ENCODE measurements at regions not wholly inside any gene's neighbourhood (a gene's known extent, or its start where the extent isn't known, plus 50 kb on each side); places are given as distances from the start of the nearest gene placed in this dataset.

GRCh38 chr9:14399756-14400657 is 86.1 kb upstream of the NFIB start:
- Histone ChIP-seq H3K36me3 (no peaks in the 10 kb centered on the region), H3K4me1 (peaks cover 9 to 33% of the 10 kb centered on the region in 2 donors), H3K4me3 (peak overlapping the region in 3 of 4 donors; percentile 4 to 39 (median 10)), H3K27me3 (no peaks in the 10 kb centered on the region), H3K27ac (peak overlapping the region; percentile 2 to 62 (median 10)), H3K9me3 (no peaks in the 10 kb centered on the region)
- ATAC-seq (peak; percentile 40 to 63), DNase-seq (no peak)
- intact Hi-C loops (cut with DNase I; ENCODE audit: low total_unique reads): loop anchor here (1.0 to 5.0 kb wide), 5 partner anchors 48 to 1048 kb away; no protein-coding TSS in a partner anchor
- in situ Hi-C loops (cut with MboI; ENCODE audit: low sequenced_read_pairs in 4 of 4): loop anchor here in 1 of 4 donors (10.0 to 25.0 kb wide), 3 partner anchors 65 to 975 kb away; no protein-coding TSS in a partner anchor
- TF ChIP-seq CTCF (IDR thresholded peaks at IDR 0.05 in 4 of 5, conservative IDR thresholded peaks at IDR 0.05 in 1 of 5) (no peak), POLR2A (IDR thresholded peaks at IDR 0.05) (no peak)

- Histone ChIP-seq H3K9me3 (no peaks in the 10 kb centered on the region), H3K27ac (no peak overlapping the region), H3K4me1 (peaks cover 9 to 33% of the 10 kb centered on the region in 2 donors), H3K36me3 (no peaks in the 10 kb centered on the region), H3K4me3 (no peak overlapping the region), H3K27me3 (no peaks in the 10 kb centered on the region)
- DNase-seq (no peak), ATAC-seq (no peak)
- intact Hi-C loops (cut with DNase I; ENCODE audit: low total_unique reads) (loop anchor here (5.0 kb wide), 1 partner anchor 46 kb away; no protein-coding TSS in a partner anchor), in situ Hi-C loops (cut with MboI; ENCODE audit: low sequenced_read_pairs in 4 of 4) (loop anchor here in 1 of 4 donors (10.0 kb wide), 1 partner anchor 64 kb away; no protein-coding TSS in a partner anchor)
- no peak for TF ChIP-seq POLR2A (IDR thresholded peaks at IDR 0.05)
- TF ChIP-seq CTCF (IDR thresholded peaks at IDR 0.05 in 4 of 5, conservative IDR thresholded peaks at IDR 0.05 in 1 of 5): no peak
Observed at GRCh38 chr9:14398473-14398872, 84.5 kb upstream of the NFIB start.

- H3K27ac ChIP-seq: peak overlapping the region; percentile 71 to 78 (median 76)
- H3K4me1 ChIP-seq: peaks cover 4 to 33% of the 10 kb centered on the region in 2 donors
- H3K36me3 ChIP-seq: no peaks in the 10 kb centered on the region
- in situ Hi-C loops (cut with MboI; ENCODE audit: low sequenced_read_pairs in 4 of 4): loop anchor here in 1 of 4 donors (10.0 kb wide), 1 partner anchor 61 kb away; no protein-coding TSS in a partner anchor
- DNase-seq (peak; percentile 30 to 47), ATAC-seq (peak in 1 of 2 donors; percentile 31)
- intact Hi-C loops (cut with DNase I; ENCODE audit: low total_unique reads): loop anchor here (5.0 kb wide), 1 partner anchor 44 kb away; no protein-coding TSS in a partner anchor
- H3K9me3 ChIP-seq: no peaks in the 10 kb centered on the region
- no peaks in the 10 kb centered on the region for H3K27me3 ChIP-seq
- TF ChIP-seq CTCF (IDR thresholded peaks at IDR 0.05 in 4 of 5, conservative IDR thresholded peaks at IDR 0.05 in 1 of 5): no peak
- no peak for TF ChIP-seq POLR2A (IDR thresholded peaks at IDR 0.05)
- H3K4me3 ChIP-seq: peak overlapping the region; percentile 23 to 56 (median 38)
Observed at GRCh38 chr9:14396171-14396570, 82.2 kb upstream of the NFIB start.

GRCh38 chr9:14395317-14396082 is 81.6 kb upstream of the NFIB start:
- H3K36me3 ChIP-seq: no peaks in the 10 kb centered on the region
- DNase-seq (peak; percentile 32 to 51), ATAC-seq (peak; percentile 52 to 71)
- peaks cover 6 to 29% of the 10 kb centered on the region in 2 donors for H3K4me1 ChIP-seq
- H3K27me3 ChIP-seq: no peaks in the 10 kb centered on the region
- TF ChIP-seq CTCF (IDR thresholded peaks at IDR 0.05 in 4 of 5, conservative IDR thresholded peaks at IDR 0.05 in 1 of 5) (no peak), POLR2A (IDR thresholded peaks at IDR 0.05) (no peak)
- no peaks in the 10 kb centered on the region for H3K9me3 ChIP-seq
- in situ Hi-C loops (cut with MboI; ENCODE audit: low sequenced_read_pairs in 4 of 4): loop anchor here in 1 of 4 donors (10.0 kb wide), 1 partner anchor 61 kb away; no protein-coding TSS in a partner anchor
- H3K27ac ChIP-seq: peak overlapping the region; percentile 71 to 78 (median 76)
- intact Hi-C loops (cut with DNase I; ENCODE audit: low total_unique reads): loop anchor here (5.0 kb wide), 1 partner anchor 43 kb away; no protein-coding TSS in a partner anchor
- H3K4me3 ChIP-seq: peak overlapping the region; percentile 23 to 56 (median 38)

Data from gastrocnemius medialis (tissue), 4 donors.